NCI-H2171 treated with DMSO at 0.1 percent for 48 hours (cell line): ENCODE measurements at regions not wholly inside any gene's neighbourhood (a gene's known extent, or its start where the extent isn't known, plus 50 kb on each side); places are given as distances from the start of the nearest gene placed in this dataset.

Experiments used
- DNase-seq: peaks from one replicate; lab custom pipeline; 2025; lab: John Stamatoyannopoulos, UW

- DNase-seq: no peak
Measured at GRCh38 chr22:22075382-22076163, 93.0 kb upstream of the TOP3B start.

- DNase-seq: no peak
Measured at GRCh38 chr22:22074634-22075381, 92.2 kb upstream of the TOP3B start.

- peak; percentile 79 for DNase-seq
Measured at GRCh38 chr22:22073769-22074561, 91.4 kb upstream of the TOP3B start.

- DNase-seq: no peak
Measured at GRCh38 chr22:22072169-22072836, 89.7 kb upstream of the TOP3B start.

GRCh38 chr22:22071455-22071854 is 88.9 kb upstream of the TOP3B start:
- DNase-seq: no peak

GRCh38 chr22:22070371-22070824 is 87.8 kb upstream of the TOP3B start:
- no peak for DNase-seq

- no peak for DNase-seq
Measured at GRCh38 chr22:22069450-22070370, 87.1 kb upstream of the TOP3B start.

GRCh38 chr22:22068657-22069056 is 86.1 kb upstream of the TOP3B start:
- DNase-seq: no peak

GRCh38 chr22:22068025-22068424 is 85.4 kb upstream of the TOP3B start:
- no peak for DNase-seq

- no peak for DNase-seq
Measured at GRCh38 chr22:22067192-22067591, 84.6 kb upstream of the TOP3B start.

- no peak for DNase-seq
Measured at GRCh38 chr22:22064580-22064979, 82.0 kb upstream of the TOP3B start.

- no peak for DNase-seq
Measured at GRCh38 chr22:22062306-22062793, 79.8 kb upstream of the TOP3B start.

- DNase-seq: peak; percentile 85
Measured at GRCh38 chr22:22061085-22062077, 78.8 kb upstream of the TOP3B start.

- no peak for DNase-seq
Measured at GRCh38 chr22:22060200-22061084, 77.9 kb upstream of the TOP3B start.

GRCh38 chr22:22059291-22060002 is 76.9 kb upstream of the TOP3B start:
- no peak for DNase-seq

GRCh38 chr22:22058633-22059290 is 76.2 kb upstream of the TOP3B start:
- DNase-seq: no peak
